Umbilical cord (tissue), 1 donor: ENCODE measurements at regions not wholly inside any gene's neighbourhood (a gene's known extent, or its start where the extent isn't known, plus 50 kb on each side); places are given as distances from the start of the nearest gene placed in this dataset.
"Not testable (repeated sequence)": the region's sequence is repeated elsewhere in the genome, so short reads cannot be mapped to it uniquely, and the experiment has no call there.

Source experiments
- DNase-seq: peaks from one replicate; pipeline ENCODE4 v3.0.0-alpha.2; 2015; ENCODE audit warnings: low spot score

- DNase-seq = no peak
Observed at GRCh38 chr3:150247441-150247840, 160.7 kb upstream of the TSC22D2 start.

DNA sequence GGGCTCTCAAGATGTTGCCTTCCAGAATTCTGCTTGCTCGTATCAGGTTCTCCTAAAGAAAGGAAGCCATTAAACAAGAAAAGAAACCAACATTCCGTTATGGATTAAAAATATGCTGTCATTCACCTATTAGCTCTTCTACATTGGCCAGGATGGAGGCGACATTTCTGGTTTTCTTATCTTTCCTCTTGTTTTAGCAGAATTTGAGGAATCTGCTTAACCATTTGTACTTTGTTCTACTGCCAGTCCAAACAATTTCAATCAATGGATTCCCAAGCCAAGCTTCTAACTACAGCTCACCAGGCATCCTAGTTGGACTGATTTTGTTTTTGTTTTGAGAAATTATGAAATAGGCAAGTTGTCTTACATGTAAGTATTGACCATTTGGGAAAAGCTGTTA, 164.6 kb upstream of the TSC22D2 start:
- no peak for DNase-seq

- DNase-seq = peak; percentile 76
Observed at GRCh38 chr3:150242220-150242936, 165.7 kb upstream of the TSC22D2 start.

DNA sequence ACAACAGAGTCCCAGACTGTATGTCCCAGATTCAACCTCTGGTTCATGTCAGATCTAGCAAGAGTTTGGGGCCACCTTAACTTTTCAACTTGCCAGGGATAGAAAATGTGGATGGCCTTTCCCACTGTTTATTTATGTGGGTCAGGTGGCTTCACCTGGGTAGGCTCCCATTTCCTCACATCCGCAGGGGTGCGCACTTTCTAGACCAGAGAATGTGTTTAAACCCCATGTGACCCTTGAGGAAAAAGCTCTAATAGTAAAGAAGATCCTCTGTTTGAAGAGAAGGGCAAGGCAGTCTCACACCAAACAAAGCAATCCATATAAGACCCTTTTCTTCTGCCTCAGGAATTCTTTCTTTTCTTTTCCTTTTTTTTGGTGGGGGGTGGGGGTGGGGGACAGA, 167.2 kb upstream of the TSC22D2 start:
- no peak for DNase-seq

GRCh38 chr3:150239766-150240165, 168.3 kb upstream of the TSC22D2 start:
- no peak for DNase-seq

DNA sequence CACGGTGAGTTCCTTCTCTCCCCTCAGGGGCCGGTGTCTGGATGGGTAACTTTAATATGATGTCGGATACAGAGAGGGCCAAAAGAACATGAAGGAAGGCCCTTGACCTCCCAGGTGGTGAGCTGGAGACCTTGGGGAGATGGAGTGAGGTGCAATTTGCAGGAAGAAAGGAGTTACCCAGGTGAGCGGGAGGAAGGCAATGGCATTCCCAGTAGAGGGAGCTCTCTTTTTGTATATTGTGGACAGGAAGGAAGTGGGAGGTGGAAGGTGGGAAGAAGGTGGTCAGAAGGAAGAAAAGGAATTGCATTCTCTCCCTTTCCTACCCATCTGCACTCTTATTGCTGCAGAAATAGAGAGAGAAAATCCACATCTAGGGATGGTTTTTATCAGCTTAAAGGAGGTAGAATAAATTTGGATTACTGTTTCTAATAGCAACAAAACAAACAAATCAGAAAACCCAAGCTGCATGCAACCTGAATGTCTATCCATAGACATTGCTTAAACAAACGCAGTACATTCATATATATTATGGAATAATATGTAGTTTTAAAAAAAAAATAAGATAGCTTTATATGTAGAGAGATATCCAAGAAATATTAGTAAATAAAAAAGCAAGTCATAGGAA, 169.0 kb upstream of the TSC22D2 start:
- no peak for DNase-seq

DNA sequence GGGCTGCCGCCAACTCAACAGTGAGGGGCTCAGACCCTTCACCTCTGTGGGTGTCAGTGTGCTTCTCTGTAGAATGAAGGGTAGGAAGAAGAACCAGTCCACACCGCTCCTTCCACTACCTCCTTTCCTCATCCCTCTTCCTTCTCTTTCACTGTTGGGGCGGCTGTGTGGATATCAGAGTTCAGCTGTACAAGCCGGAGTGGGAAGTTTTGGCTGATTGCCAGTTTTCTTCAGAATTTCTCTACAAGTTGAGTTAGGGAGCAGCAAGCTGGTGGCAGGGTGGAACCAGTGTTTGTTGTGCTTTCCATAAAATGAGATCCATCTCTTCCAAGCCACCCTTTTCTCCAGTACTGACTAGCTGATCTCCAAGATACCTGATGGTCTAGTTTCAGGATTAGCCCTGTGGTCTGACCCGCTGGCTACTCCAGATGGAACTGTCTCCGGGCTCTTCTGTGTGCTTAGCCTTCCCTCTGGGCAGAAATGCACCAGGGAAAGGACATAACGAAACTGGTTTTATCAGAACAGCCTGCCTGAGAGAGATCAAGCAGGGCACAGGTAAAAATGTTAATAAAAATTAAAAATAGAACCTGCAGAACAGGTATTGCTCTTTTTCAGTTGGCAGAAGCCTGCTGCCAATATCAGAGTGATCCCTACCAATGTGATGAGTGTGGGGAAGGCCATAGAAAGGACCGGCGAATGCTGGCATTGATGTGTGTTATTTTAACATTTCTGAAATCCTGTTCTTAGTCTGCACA, 169.9 kb upstream of the TSC22D2 start:
- DNase-seq = no peak

- no peak for DNase-seq
Observed at GRCh38 chr3:150237490-150237889, 170.6 kb upstream of the TSC22D2 start.

GRCh38 chr3:150236316-150237082, 171.6 kb upstream of the TSC22D2 start:
- DNase-seq = no peak

GRCh38 chr3:150235799-150236198, 172.3 kb upstream of the TSC22D2 start:
- DNase-seq = peak; percentile 74

DNA sequence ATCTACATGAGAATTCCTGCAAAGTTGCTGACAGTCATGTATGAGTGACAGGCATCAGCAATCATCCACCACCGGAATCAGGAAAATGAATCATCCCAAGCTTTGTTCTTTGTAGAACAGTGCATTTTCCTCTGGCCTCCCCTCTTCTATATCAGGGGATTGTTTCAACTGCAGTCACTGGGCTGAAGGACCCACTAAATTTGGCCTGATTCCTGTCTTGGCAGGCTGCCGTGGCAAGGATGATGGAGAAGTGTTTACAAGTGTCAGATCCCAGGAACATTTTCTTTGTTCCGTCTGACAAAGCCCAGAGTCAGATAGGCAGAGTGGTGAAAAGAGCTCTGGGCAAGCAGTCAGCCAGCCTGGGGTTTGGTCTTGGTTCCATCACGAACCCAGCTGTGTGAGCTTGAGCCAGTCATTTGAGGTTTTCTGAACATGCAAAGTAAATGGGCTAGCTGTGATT, 175.1 kb upstream of the TSC22D2 start:
- DNase-seq = no peak

- DNase-seq = no peak
Observed at GRCh38 chr3:150230037-150230436, 178.1 kb upstream of the TSC22D2 start.

DNA sequence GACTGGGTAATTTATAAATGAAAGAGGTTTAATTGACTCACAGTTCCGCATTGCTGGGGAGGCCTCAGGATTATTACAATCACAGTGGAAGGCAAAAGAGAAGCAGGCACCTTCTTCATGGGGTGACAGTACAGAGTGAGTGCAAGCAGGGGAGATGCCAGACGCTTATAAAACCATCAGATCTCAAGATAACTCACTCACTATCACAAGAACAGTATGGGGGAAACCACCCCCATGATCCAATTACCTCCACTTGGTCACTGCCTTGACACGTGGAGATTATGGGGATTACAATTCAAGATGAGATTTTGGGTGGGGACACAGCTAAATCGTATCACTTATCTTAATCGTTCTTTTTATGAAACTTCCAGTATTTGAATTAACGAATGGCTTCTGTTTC, 179.5 kb upstream of the TSC22D2 start:
- DNase-seq = not testable (repeated sequence)

DNA sequence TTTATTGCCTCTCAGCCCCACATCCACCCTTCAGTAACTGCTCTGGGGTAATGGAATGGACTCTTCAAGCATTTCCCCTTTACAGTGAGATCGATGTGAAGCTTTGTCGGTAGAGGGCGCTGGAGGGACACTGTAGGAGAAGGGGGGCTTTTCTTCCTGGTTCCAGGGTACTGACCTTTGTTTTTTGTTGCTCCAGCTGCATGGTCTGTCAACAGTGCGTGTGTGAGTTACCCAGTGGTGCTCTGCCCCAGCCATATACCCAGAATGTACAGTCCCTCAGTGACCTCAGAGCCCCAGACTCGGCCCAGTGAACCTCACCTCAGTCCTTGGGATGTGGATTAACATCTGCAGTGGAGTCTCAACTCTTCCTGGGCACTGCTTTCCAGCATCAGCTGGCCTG, 180.3 kb upstream of the TSC22D2 start:
- peak; percentile 63 for DNase-seq

DNA sequence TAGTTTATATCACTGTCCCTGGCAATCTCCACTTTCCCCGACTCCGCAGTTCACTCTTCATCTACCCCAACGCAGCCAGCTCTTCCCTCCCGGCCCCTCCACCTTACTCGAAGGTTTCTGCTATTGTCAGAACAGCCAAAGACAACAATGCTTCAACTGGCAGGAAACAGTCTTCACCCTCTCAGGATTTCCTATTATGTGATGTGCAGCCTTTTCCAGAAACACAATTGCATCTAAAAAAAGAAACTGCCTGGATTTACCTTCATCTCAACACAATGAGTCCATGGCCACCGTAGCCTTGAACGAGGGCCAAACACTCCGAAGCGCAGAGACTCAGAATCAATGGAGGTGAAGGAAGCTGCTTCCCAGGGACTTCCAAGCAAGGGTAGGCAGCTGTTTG, 182.1 kb upstream of the TSC22D2 start:
- no peak for DNase-seq

DNA sequence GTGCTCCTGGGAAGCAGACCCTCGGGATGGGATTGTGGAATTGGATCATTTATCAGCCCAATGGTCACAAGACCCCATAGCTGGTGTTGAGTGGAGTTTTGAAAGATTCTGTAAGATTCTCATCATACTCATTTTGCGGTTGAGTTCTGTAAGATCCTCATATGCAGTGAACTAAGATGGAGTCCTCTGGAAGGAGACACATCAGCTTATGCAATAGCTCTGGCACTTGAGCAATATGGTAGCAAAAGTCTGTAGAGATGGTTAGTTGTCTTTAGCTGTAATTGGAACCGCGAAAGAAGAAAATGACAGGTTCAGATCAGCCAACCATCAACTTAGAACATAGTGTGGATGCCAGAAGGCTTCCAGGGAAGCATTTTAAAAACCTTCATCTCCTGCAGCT, 184.5 kb upstream of the TSC22D2 start:
- no peak for DNase-seq

GRCh38 chr3:150222691-150223489, 185.2 kb upstream of the TSC22D2 start:
- no peak for DNase-seq

GRCh38 chr3:150221904-150222523, 186.1 kb upstream of the TSC22D2 start:
- no peak for DNase-seq

DNA sequence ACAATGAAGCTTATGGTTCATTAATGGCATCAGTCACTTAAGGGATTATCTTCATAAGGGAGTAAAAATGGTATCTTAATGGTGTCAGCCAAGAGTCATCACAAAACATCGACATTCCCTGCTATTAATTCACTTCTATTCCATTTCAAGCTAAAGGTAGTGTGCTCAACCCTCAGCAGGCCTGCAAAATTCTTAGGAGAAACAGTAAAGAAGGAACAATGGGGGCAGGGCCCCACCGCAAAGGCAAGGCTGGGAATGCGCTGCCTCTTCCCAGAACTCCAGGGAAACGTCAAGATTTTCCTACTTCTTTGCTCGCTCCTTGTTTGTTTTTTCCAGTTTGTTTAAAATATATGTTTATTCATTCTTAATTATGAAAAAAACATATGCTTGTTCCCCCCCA, 187.3 kb upstream of the TSC22D2 start:
- peak; percentile 31 for DNase-seq

- no peak for DNase-seq
Observed at GRCh38 chr3:150220041-150220440, 188.1 kb upstream of the TSC22D2 start.

- no peak for DNase-seq
Observed at GRCh38 chr3:150218841-150219240, 189.3 kb upstream of the TSC22D2 start.
